ENCODE measurements at regions not wholly inside any gene's neighbourhood (a gene's known extent, or its start where the extent isn't known, plus 50 kb on each side); places are given as distances from the start of the nearest gene placed in this dataset.

DNA sequence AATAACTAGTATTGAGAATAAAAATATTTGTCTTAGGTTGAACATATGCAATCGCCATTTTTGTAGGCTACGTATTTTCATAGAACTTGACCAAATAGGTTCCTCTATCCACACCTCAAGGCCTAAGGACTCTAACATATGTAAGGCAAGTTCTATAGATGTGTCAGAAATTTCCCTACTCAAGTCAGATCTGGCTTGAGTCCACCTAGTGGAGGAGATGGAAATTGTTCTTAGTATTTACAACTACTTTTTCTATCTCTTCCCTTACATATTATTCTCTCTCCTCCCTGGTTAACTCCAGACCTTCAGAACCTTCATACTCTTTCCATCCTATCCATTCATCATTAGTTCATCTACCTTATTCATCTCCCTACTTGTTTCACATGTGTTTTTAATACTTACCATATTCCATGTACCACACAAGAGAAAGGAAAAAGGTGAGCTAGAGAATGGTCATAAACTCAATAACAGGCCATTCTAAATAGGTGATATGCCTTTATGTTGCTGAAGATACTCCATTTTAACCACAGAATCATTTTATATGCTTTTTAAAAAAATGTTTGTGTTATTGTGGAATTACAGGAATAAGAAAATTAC is 174.5 kb upstream of the HDAC9 start:
- no TSS peak for BruUV-seq (replicated peaks)
- no peaks in the 10 kb centered on the region for H3K4me1 ChIP-seq (ENCODE audit: control insufficient read depth, insufficient read depth, low read length)
- no peaks in the 10 kb centered on the region for H3K79me2 ChIP-seq (ENCODE audit: control insufficient read depth, insufficient read depth, low read length)
- peak; percentile 69 for FAIRE-seq
- H3K4me3 ChIP-seq, result no peak overlapping the region
- ChIA-PET SMC1A (ENCODE audit: uncharacterized antibody, unreplicated experiment) (interaction anchor here (0.7 to 2.9 kb wide), 11 partner anchors 16 to 640 kb away, joined by 3 to 14 read pairs (median 4); no protein-coding TSS in a partner anchor), POLR2A (no interaction called here), RAD21 (ENCODE audit: unreplicated experiment) (interaction anchor here (1.0 to 2.2 kb wide), 3 partner anchors 36 to 614 kb away, joined by 3 to 7 read pairs (median 4); no protein-coding TSS in a partner anchor), CTCF (interaction anchor here (0.6 to 3.8 kb wide), 17 partner anchors 11 to 640 kb away, joined by 3 to 35 read pairs (median 4); no protein-coding TSS in a partner anchor)
- H3K9me3 ChIP-seq (replicated peaks; ENCODE audit: control insufficient read depth, insufficient read depth, low read length), result no peaks in the 10 kb centered on the region
- in situ Hi-C loops (cut with MboI), result loop anchor here (10.0 kb wide), 1 partner anchor 546 kb away; no protein-coding TSS in a partner anchor
- H2AFZ ChIP-seq (ENCODE audit: control insufficient read depth, low read depth, low read length), result no peak overlapping the region
- peak; percentile 91 for ATAC-seq
- intact Hi-C loops (cut with micrococcal nuclease; ENCODE audit: unreplicated experiment), result loop anchor here (1.0 to 5.0 kb wide), 5 partner anchors 106 to 640 kb away; no protein-coding TSS in a partner anchor
- H3K27me3 ChIP-seq (replicated peaks in 1 of 2; ENCODE audit: control insufficient read depth in 2 of 2, insufficient read depth in 2 of 2, low read length in 1 of 2), result no peaks in the 10 kb centered on the region; a peak in 1 of 4 replicates
- WGBS (ENCODE audit: insufficient coverage, insufficient replicate concordance, low lambda C conversion rate, missing lambda C conversion rate), result 0% methylated on average over 2 of the region's 2 CpGs
- no peaks in the 10 kb centered on the region for H4K20me1 ChIP-seq (ENCODE audit: control insufficient read depth, insufficient read depth)
- H3K27ac ChIP-seq (ENCODE audit: control insufficient read depth, insufficient read depth), result no peak overlapping the region
- TF ChIP-seq RAD21 (IDR thresholded peaks at IDR 0.05; ENCODE audit: insufficient read depth, low read depth, low read length) (peak; percentile 66), STAT1 (conservative IDR thresholded peaks at IDR 0.05) (no peak), GATAD2B (conservative IDR thresholded peaks at IDR 0.05; ENCODE audit: low read depth) (no peak), SMC3 (IDR thresholded peaks at IDR 0.05; ENCODE audit: borderline replicate concordance, low read length) (peak; percentile 80)
- TF ChIP-seq, protein P1, sequence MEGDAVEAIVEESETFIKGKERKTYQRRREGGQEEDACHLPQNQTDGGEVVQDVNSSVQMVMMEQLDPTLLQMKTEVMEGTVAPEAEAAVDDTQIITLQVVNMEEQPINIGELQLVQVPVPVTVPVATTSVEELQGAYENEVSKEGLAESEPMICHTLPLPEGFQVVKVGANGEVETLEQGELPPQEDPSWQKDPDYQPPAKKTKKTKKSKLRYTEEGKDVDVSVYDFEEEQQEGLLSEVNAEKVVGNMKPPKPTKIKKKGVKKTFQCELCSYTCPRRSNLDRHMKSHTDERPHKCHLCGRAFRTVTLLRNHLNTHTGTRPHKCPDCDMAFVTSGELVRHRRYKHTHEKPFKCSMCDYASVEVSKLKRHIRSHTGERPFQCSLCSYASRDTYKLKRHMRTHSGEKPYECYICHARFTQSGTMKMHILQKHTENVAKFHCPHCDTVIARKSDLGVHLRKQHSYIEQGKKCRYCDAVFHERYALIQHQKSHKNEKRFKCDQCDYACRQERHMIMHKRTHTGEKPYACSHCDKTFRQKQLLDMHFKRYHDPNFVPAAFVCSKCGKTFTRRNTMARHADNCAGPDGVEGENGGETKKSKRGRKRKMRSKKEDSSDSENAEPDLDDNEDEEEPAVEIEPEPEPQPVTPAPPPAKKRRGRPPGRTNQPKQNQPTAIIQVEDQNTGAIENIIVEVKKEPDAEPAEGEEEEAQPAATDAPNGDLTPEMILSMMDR (IDR thresholded peaks at IDR 0.05 in 2 of 3, conservative IDR thresholded peaks at IDR 0.05 in 1 of 3; ENCODE audit: control insufficient read depth in 2 of 3, extremely low read depth in 1 of 3, insufficient read depth in 1 of 3, low read depth in 3 of 3, low read length in 3 of 3), result peak; percentile 44 to 60 (median 58); a peak in 5 of 6 replicates
- H3K36me3 ChIP-seq (ENCODE audit: control insufficient read depth in 2 of 2, insufficient read depth in 2 of 2, low read length in 1 of 2), result no peaks in the 10 kb centered on the region
- H3K4me2 ChIP-seq (ENCODE audit: control insufficient read depth, insufficient read depth), result no peak overlapping the region
- no peak overlapping the region for H3K9ac ChIP-seq (ENCODE audit: control insufficient read depth, insufficient read depth, low read length)
- no peak for DNase-seq (ENCODE audit: low read depth, low spot score)
